GM21423 (cell line): ENCODE measurements at regions not wholly inside any gene's neighbourhood (a gene's known extent, or its start where the extent isn't known, plus 50 kb on each side); places are given as distances from the start of the nearest gene placed in this dataset.

Experiments used
- ATAC-seq: cut with Tn5 transposase; IDR thresholded peaks from one replicate; pipeline ENCODE4 v1.9.1; 2021; ENCODE audit warnings: mild to moderate bottlenecking, moderate library complexity; ENCODE audit not compliant: unreplicated experiment

DNA sequence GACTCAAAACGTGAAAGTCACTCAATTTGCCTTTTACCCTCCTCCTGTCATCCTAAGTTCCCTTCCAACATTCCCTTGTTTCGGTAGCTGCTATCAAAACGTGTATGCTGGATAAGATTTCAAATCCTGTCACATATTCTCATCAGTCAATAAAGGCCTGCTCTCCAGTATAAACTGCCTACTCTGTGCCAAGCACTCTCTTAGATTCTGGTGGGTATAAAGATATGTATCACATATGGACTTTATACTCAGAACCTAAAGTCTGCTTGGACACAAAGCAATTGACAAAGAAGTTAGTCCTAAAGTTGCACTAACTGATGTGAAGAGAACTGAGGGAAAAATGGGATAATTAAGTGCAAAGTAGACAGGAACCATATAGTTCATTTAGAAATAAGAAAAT, 476.6 kb upstream of the MARCKS start:
- ATAC-seq: no peak

GRCh38 chr6:113381232-113381631, 475.9 kb upstream of the MARCKS start:
- no peak for ATAC-seq

DNA sequence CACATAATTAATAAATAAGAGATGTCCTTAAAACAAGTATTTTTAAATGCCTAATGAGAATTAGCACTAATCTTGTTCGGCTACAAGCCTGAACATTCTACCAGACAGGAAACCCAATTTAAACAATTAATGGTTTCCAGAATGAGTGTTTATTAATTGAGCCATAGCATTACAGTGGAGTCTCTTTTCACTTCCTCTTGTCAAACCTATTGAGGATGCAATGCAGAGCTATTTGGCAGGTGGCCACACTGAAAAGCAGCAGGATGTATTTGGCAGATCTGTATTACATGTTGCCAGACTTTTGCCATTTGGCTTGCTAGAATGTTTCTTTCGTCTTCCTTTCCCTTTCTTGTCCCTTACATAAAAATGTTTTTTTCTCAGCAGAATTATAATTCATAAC, 475.2 kb upstream of the MARCKS start:
- peak; percentile 85 for ATAC-seq

DNA sequence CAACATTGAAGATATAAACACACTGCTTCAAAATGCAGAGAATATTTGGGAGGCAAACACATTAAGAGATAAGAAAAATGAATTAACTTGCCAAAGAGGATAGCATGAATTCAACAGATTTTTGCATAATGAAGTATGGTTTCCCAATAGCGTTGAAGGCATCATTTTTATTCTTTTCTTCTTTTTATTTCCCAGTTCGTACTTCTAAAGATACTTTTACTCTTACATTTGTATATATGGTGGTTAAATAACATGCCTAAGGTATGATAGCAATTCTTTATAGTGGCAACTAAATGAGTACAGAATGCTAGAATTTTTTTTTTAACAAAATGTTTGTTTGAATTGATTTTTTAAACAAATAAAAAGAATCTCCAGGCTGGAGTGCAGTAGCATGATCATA, 473.4 kb upstream of the MARCKS start:
- ATAC-seq: no peak

GRCh38 chr6:113385020-113385431, 472.1 kb upstream of the MARCKS start:
- ATAC-seq: no peak

GRCh38 chr6:113388996-113389395, 468.1 kb upstream of the MARCKS start:
- no peak for ATAC-seq

DNA sequence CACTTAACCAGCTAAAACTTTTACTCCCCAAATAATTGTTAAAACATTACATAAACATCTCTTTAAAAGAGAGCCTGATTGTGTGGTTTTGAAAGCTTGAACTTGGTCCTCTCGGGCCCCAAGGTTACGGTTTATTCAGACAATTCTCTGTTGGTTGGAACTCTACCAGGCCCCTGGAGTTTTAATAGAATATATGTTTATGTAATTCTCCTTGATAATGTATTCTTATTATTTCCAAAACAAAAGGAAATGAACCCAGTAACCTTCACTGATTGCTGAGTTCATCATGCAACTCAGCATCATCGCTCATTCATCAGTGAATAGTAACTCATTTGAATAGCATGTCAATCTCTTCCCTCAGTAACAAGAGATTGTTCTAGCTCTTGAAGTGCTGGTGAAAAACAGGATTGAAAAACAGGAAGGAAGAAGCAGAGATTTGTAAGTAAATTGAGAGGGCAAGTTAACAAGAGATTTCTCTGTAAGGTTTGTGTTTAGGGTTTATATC, 464.5 kb upstream of the MARCKS start:
- ATAC-seq: no peak

GRCh38 chr6:113394216-113394615, 462.9 kb upstream of the MARCKS start:
- no peak for ATAC-seq

- no peak for ATAC-seq
Measured at GRCh38 chr6:113394729-113395128, 462.4 kb upstream of the MARCKS start.

DNA sequence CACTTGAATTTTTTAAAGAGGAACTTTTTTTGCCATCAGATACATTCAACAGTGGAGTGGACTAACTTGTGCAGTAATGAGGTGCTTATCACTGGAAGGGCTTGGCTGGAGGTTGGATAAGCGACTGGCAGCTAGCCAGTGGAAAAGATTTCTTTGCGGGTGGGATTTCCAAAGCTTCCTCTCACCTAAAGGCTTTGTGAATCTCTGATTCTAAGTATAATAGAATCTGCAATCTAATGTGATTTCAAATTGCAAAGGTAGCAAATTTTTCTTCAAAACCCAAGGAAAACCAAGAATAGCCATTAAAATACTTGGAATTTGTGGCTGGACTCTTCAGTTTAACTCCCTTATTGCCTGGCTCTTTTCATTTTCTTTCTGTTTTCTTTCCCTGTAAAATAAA, 460.4 kb upstream of the MARCKS start:
- no peak for ATAC-seq

- ATAC-seq: no peak
Measured at GRCh38 chr6:113397236-113397635, 459.9 kb upstream of the MARCKS start.

- no peak for ATAC-seq
Measured at GRCh38 chr6:113401231-113401630, 455.9 kb upstream of the MARCKS start.

- ATAC-seq: no peak
Measured at GRCh38 chr6:113402544-113402943, 454.6 kb upstream of the MARCKS start.

GRCh38 chr6:113403966-113404595, 453.1 kb upstream of the MARCKS start:
- no peak for ATAC-seq

GRCh38 chr6:113405326-113406047, 451.7 kb upstream of the MARCKS start:
- ATAC-seq: no peak

GRCh38 chr6:113406048-113406695, 451.0 kb upstream of the MARCKS start:
- no peak for ATAC-seq

GRCh38 chr6:113411011-113411410, 446.1 kb upstream of the MARCKS start:
- ATAC-seq: no peak

DNA sequence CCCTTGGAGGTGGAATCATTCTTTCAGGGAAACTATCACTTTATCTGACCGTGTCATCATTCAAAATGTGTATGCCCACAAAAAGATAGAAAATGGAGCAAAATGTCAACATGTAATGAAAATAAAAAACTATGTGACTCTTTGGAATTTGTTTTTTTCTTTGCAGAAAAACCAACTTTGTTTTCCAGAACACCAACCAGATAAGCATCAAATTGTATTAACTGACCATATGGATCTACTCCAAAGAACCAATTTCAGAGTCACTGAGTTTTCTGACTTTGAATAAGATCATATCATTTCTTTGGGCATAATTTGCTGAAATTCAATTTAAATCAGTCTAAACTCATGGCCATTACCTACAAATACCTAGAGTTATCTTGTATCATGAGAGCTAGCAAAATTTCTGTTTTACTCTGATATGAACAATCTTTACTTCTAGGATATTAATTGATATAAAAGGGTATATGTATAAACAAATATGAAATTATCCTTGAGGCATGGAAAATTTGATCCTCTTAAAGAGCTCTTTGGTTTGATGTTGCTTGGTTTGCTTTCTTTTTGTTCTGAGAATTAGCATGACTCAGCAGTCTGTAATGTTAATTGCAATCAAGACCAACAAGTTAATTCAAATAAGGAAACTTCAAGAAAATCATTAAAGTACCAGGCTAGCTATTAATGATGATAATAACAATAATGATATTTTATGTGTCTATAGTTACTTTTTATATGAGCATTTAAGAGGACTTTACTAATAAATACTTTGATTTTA, 444.4 kb upstream of the MARCKS start:
- no peak for ATAC-seq

DNA sequence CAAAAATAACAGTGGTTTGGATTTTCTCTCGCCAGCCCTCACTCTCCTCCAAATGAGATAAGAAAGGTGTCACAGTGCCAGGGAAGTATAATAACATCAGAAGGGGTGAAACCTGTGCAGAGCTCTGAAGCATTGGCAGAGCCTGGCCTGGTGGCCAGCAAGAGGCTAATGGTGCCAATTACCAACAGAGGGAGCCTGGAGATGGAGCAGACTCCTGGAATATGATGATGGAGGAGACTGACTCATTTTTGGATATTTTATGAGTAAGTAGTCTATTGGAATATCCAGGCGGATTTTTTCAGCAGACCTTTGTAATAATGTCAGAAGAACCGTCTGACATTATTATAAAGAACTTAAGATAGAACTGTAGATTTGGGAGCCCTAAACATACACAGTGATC, 442.6 kb upstream of the MARCKS start:
- ATAC-seq: no peak

DNA sequence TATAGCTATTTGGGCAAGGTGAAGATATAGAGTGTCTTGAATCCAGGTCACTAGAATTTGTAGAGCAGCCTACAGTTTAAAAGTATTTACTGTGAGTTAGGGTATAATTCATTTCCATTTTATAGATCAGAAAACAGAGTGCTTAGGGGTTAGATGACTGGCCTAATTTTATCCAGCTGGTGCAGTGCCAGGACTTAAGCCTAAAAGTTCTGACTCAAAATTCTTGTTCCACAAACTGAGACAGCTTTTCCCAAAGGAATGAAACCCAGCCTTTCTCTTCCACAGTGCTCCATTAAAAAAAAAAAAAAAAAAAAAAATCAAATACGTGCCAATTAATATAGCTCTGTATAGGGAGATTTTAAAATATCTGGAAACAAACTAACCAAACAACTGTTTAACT, 441.0 kb upstream of the MARCKS start:
- no peak for ATAC-seq

- ATAC-seq: no peak
Measured at GRCh38 chr6:113420290-113420689, 436.9 kb upstream of the MARCKS start.
